Fibroblast of lung (primary cell): ENCODE measurements at regions not wholly inside any gene's neighbourhood (a gene's known extent, or its start where the extent isn't known, plus 50 kb on each side); places are given as distances from the start of the nearest gene placed in this dataset.

Experiments used
- CTCF ChIP-seq, 2 donors: IDR thresholded peaks in 1 of 2; conservative IDR thresholded peaks in 1 of 2; 1 replicate in 1 of 2; 2 replicates in 1 of 2; pipeline ENCODE4 v1.5.1; 2011 to 2012; ENCODE audit warnings: low read length in 2 of 2, control low read depth in 1 of 2, inconsistent platforms in 1 of 2, low read depth in 1 of 2, mild to moderate bottlenecking in 1 of 2
- EZH2 ChIP-seq: IDR thresholded peaks from 2 replicates; pipeline ENCODE4 v1.5.1; 2012; ENCODE audit warnings: low read length, control low read depth, mild to moderate bottlenecking; ENCODE audit errors: missing control alignments

DNA sequence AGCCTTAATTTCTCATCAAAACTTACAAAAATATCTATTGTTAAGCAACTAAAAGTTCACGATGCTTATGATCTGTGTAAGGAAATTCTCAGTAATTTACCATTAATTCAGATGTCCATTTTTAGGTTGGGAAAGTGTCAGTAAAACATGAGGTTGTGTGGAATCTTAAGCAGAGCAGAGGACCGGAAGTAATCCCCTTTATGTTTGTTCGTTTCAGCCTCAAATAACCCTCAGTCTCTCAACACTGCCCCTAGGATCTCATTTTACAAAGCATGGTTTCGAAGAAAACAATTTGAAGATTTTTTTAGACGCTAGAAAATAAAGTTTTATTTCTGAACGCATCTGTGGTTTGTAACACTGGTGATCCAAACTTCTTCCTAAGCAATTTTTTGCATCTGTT, 504.2 kb downstream of the MAT2B start:
- TF ChIP-seq CTCF (conservative IDR thresholded peaks at IDR 0.05 in 1 of 2, IDR thresholded peaks at IDR 0.05 in 1 of 2; ENCODE audit: low read depth in 1 of 2, low read length in 2 of 2) (no peak), EZH2 (no peak)
